Ishikawa (cell line): ENCODE measurements at regions not wholly inside any gene's neighbourhood (a gene's known extent, or its start where the extent isn't known, plus 50 kb on each side); places are given as distances from the start of the nearest gene placed in this dataset.

Experiments
- EGR1 ChIP-seq: IDR thresholded peaks from 2 replicates; pipeline ENCODE4 v1.6.1; 2012
- REST ChIP-seq: IDR thresholded peaks from 2 replicates; pipeline ENCODE4 v1.6.1; 2012; ENCODE audit warnings: low read depth, mild to moderate bottlenecking
- ZBTB7A ChIP-seq: IDR thresholded peaks from 2 replicates; pipeline ENCODE4 v1.6.1; 2012; ENCODE audit warnings: low read depth
- TF ChIP-seq, protein P1 (sequence below): IDR thresholded peaks from 2 replicates; pipeline ENCODE4 v1.6.1; 2012

- TF ChIP-seq EGR1 (no peak), ZBTB7A (no peak), REST (no peak)
- TF ChIP-seq, protein P1, sequence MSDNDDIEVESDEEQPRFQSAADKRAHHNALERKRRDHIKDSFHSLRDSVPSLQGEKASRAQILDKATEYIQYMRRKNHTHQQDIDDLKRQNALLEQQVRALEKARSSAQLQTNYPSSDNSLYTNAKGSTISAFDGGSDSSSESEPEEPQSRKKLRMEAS = no peak
Measured at GRCh38 chr5:51487952-51488351, 104.7 kb downstream of the ISL1 start.
